ENCODE measurements at regions not wholly inside any gene's neighbourhood (a gene's known extent, or its start where the extent isn't known, plus 50 kb on each side); places are given as distances from the start of the nearest gene placed in this dataset.

DNA sequence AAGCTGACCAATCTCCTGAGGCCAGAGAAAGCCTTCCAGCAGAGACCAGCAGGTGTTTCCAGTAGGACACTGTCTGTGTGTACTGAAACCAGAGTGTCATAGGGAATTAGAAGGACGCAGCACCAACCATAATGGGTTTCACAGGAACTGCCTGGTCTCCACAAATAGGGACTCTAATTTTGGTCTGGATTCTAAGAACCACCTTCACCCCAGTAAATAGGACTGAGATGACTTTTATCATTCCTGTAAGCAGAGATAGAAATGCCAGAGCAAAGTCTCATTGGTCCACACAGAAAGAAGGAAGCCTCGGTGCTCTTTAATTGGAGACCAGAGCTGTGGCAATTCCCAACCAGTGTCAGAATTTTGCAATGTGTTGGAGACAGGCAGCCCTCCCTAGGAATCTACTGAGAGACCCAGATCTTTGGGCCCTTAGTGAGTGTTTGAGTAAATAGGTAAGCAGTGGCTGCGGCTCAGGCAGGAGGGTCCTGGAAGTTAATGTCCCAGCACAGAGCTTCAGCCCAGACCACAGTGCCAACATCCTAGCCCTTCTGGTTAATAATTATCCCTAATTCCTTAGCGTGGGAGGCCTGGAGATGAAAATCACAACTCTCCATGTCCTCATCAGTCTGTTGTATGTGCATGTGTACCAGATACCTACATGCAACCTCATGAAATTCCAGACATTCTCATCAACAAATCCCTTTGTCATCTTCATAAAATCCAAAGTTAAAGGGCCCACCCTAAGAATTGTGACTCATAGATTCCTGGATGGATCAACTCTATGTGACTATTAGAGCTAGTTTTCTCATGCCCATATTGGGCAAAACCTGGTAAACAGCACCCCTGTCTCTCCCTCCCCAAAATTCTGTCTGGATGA is 81.2 kb downstream of the UNC5CL start:
- Histone ChIP-seq H3K27ac (no peak overlapping the region), H3K4me3 (ENCODE audit: low read depth, low read length) (no peak overlapping the region), H3K36me3 (replicated peaks) (no peaks in the 10 kb centered on the region), H3K27me3 (replicated peaks) (no peaks in the 10 kb centered on the region)
- peak; percentile 4 for DNase-seq
- in situ Hi-C loops (cut with HindIII; ENCODE audit: low pct_ligation_motif_present, low sequenced_read_pairs) = no loop called here
- TF ChIP-seq, protein P1, sequence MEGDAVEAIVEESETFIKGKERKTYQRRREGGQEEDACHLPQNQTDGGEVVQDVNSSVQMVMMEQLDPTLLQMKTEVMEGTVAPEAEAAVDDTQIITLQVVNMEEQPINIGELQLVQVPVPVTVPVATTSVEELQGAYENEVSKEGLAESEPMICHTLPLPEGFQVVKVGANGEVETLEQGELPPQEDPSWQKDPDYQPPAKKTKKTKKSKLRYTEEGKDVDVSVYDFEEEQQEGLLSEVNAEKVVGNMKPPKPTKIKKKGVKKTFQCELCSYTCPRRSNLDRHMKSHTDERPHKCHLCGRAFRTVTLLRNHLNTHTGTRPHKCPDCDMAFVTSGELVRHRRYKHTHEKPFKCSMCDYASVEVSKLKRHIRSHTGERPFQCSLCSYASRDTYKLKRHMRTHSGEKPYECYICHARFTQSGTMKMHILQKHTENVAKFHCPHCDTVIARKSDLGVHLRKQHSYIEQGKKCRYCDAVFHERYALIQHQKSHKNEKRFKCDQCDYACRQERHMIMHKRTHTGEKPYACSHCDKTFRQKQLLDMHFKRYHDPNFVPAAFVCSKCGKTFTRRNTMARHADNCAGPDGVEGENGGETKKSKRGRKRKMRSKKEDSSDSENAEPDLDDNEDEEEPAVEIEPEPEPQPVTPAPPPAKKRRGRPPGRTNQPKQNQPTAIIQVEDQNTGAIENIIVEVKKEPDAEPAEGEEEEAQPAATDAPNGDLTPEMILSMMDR (IDR thresholded peaks at IDR 0.05; ENCODE audit: low read depth, low read length, missing control alignments) = no peak

DNA sequence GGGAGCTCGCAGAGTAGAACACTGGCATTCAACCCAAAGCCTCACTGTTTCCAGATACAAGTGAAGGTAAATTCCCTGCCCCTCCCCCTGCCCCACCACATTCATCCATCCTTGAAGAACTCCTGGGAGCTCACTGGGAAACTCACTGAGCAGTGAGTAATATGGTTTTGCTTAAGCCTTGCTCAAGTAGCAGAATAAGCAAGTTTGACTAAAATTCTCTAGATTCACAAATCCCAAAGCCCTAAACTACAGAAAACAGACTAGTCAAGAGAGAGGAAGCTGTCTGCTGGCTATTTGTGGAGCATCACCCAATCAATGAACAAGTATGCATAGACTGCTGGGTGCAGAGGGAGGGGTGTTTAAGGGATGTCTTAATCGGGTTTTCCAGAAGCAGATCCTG is 82.1 kb downstream of the UNC5CL start:
- TF ChIP-seq, protein P1 (IDR thresholded peaks at IDR 0.05; ENCODE audit: low read depth, low read length, missing control alignments) = no peak
- no peak overlapping the region for H3K27ac ChIP-seq
- H3K4me3 ChIP-seq (ENCODE audit: low read depth, low read length) = no peak overlapping the region
- in situ Hi-C loops (cut with HindIII; ENCODE audit: low pct_ligation_motif_present, low sequenced_read_pairs) = no loop called here
- DNase-seq = no peak
- H3K36me3 ChIP-seq (replicated peaks) = no peaks in the 10 kb centered on the region
- H3K27me3 ChIP-seq (replicated peaks) = no peaks in the 10 kb centered on the region

DNA sequence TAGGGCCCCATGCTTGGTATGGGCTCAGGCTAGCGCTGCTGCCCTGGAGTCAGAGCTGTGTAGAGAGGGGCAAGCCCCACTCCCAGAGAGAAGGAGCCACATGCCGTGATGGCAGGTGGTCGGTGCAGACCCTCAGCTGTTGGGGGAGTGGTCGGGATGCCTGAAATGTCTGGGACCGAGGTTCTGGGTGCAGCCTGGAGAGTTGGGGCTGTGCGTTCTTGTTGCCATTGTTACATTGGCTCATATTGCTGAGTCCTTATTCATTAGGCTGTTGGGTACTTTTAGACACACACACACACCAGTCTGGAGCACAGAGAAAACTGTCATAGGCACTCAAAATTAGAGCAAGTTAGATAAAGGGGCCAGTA is 83.9 kb downstream of the UNC5CL start:
- in situ Hi-C loops (cut with HindIII; ENCODE audit: low pct_ligation_motif_present, low sequenced_read_pairs) = no loop called here
- Histone ChIP-seq H3K4me3 (ENCODE audit: low read depth, low read length) (no peak overlapping the region), H3K36me3 (replicated peaks) (no peaks in the 10 kb centered on the region), H3K27ac (no peak overlapping the region), H3K27me3 (replicated peaks) (no peaks in the 10 kb centered on the region)
- DNase-seq = no peak
- TF ChIP-seq, protein P1 (IDR thresholded peaks at IDR 0.05; ENCODE audit: low read depth, low read length, missing control alignments) = no peak

DNA sequence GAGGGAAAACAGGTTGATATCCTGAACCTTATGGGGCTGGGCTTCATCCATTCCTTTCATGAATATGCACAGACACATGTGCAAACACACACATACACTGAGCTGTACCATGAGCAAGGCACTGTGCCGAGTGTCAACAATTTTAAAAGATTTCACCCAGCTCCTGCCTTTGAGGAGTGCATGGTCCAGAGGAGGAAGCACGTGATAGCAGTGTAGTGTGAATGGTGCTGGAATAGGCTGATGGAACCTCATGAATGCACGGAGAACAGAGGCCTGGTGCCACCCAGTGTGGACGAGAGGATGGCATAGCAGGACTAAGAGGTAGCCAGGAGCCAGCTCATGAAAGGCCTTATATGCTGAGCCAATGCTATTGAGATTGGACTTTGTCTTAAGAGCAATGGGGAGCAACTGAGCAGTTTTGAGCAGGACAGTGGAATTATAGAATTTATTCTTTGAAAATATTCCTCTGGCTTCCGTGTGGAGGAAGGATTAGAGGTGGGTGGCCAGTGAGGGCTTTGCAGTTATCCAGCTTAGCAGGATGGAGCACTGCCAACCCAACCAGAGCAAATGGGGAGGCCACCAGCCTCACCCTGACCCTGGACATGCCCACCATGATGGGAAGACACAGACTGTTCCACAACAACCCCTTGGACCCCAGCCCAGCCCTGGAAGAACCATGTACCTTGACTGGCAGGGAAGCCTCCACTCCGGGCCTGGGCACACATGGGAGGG is 84.4 kb downstream of the UNC5CL start:
- in situ Hi-C loops (cut with HindIII; ENCODE audit: low pct_ligation_motif_present, low sequenced_read_pairs) = no loop called here
- no peak overlapping the region for H3K4me3 ChIP-seq (ENCODE audit: low read depth, low read length)
- H3K27ac ChIP-seq = no peak overlapping the region
- H3K36me3 ChIP-seq (replicated peaks) = no peaks in the 10 kb centered on the region
- no peaks in the 10 kb centered on the region for H3K27me3 ChIP-seq (replicated peaks)
- no peak for DNase-seq
- TF ChIP-seq, protein P1 (IDR thresholded peaks at IDR 0.05; ENCODE audit: low read depth, low read length, missing control alignments) = no peak

DNA sequence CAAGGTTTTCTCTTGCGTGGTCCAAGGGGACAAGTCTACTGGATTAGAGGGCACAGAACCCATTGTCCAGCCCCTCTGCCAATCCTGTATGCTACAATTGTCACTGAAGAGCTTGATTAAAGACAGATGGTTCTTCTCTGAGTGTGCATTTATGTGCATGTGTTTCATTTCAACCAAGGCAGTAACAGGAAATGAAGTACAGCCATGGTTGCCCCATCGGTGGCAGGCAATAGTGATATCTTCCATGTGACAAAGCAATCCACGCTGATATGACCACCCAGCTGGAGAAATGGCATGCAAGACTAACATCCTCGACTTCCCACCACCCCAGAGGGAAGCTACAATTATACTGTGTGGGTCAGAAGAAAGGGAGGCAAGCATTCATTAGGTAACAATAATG is 85.5 kb downstream of the UNC5CL start:
- Histone ChIP-seq H3K27me3 (replicated peaks) (no peaks in the 10 kb centered on the region), H3K36me3 (replicated peaks) (no peaks in the 10 kb centered on the region), H3K4me3 (ENCODE audit: low read depth, low read length) (no peak overlapping the region), H3K27ac (no peak overlapping the region)
- no peak for DNase-seq
- TF ChIP-seq, protein P1 (IDR thresholded peaks at IDR 0.05; ENCODE audit: low read depth, low read length, missing control alignments) = no peak
- in situ Hi-C loops (cut with HindIII; ENCODE audit: low pct_ligation_motif_present, low sequenced_read_pairs) = no loop called here

Measured in brain microvascular endothelial cell (primary cell).